HG03520 (cell line): ENCODE measurements at regions not wholly inside any gene's neighbourhood (a gene's known extent, or its start where the extent isn't known, plus 50 kb on each side); places are given as distances from the start of the nearest gene placed in this dataset.
"Not testable (repeated sequence)": the region's sequence is repeated elsewhere in the genome, so short reads cannot be mapped to it uniquely, and the experiment has no call there.

ENCODE experiments used
- ATAC-seq: cut with Tn5 transposase; IDR thresholded peaks from one replicate; pipeline ENCODE4 v1.9.1; 2021; ENCODE audit warnings: mild to moderate bottlenecking, moderate library complexity; ENCODE audit not compliant: unreplicated experiment

DNA sequence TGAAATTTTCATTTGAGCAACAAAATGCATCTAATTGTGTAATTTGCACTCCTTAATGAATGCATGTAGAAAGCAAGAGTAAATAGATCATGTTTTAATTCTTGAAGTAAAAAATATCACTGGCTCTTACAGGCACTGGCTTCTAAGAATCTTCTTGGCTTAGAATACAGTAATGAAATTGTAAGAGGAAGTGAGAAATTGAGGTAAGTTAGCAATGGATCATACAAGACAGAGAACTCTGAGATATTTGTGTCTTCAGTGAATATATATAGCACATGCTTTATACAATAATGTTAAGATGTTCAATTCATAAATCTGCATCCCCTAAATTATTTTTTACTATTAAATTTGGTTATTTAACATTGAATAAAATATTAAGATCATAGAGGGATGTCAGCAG, 465.0 kb downstream of the CNTN3 start:
- ATAC-seq, result no peak

DNA sequence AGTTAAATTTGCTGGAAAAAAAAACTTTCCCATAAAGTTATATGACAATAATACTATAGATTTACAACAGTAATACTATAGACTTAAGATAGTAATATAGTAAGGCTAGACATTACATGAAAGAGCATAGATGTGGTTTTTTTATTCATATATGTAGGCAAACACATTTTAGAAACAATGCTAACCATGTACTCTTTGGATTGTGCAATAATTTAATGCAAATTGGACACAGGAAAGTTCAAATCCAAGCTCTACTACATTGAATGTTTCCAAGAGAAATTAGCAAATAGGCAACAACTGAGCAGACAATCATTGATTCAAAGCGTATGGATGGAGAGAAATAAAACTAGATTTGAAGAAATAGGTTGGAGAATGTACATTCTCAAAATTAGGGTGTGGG, 469.2 kb downstream of the CNTN3 start:
- ATAC-seq, result no peak

DNA sequence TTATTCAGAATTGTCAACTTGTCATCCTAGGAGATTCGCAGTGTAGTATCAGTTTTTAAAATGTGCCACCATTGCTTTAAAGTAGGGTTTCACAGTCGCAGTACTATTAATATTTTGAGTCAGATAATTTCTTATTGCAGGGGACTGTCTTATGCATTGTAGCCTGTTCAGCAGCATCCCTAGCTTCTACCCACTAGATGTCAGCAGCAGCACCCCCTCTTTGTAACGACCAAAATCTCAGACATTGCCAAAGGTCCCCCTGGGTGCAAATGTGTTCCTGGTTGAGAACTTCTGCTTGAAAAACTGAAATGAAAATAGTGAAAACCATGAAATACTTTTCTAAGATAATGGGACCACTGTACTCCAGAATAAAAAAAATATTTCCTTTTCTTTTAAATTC, 474.8 kb downstream of the CNTN3 start:
- ATAC-seq, result no peak

DNA sequence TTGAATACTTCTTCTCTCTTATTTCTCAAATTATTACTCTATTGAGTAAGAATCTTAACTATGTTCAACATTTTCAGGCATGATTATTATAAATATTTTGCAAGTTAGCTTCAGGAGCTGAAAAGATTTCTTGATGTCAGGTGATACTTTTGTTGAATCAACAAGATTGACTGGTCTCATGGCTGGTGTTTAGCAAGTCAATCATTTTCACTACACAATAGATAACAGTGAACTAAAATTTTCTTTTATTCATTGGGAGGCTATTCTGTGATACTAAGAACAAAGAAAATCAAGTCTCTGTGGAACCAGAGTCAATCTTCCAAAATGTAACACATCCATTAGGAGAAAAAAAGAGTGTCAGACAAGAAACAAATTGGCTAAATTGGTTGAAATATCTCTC, 476.7 kb downstream of the CNTN3 start:
- ATAC-seq, result no peak

DNA sequence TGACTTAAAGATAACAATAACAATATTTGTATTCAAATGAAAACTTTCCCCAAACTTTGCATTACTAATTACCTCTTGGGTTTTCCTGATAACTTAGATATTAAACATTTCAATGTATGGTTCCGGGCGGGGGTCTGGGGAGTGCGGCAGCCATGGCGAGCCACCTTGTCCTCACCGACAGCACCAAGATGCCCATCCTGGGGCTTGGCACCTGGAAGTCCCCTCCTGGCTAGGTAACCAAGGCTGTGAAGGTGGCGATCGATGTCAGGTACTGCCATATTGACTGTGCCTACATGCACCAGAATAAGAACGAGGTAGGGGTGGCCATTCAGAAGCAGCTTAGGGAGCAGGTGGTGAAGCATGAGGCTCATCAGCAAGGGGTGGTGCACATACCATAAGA, 478.7 kb downstream of the CNTN3 start:
- no peak for ATAC-seq

DNA sequence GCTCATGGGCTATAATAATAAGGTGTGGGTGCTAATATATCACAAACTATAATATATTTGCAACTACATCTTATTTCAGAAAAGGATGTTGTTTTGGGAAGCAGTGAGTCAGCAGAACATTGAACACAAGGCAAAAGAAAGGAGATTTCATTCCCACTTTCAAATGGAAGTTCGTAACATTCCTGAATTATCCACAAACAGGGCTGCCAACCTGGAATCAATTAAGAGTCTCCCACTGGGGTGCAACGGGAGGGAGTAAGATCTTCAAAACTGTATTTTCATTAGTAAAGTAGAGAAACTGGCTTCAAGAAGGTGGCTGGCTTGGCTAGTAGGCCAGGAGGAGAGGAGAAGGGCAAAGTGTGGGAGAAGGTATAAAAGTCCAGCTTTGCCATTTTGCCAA, 479.6 kb downstream of the CNTN3 start:
- ATAC-seq, result no peak

DNA sequence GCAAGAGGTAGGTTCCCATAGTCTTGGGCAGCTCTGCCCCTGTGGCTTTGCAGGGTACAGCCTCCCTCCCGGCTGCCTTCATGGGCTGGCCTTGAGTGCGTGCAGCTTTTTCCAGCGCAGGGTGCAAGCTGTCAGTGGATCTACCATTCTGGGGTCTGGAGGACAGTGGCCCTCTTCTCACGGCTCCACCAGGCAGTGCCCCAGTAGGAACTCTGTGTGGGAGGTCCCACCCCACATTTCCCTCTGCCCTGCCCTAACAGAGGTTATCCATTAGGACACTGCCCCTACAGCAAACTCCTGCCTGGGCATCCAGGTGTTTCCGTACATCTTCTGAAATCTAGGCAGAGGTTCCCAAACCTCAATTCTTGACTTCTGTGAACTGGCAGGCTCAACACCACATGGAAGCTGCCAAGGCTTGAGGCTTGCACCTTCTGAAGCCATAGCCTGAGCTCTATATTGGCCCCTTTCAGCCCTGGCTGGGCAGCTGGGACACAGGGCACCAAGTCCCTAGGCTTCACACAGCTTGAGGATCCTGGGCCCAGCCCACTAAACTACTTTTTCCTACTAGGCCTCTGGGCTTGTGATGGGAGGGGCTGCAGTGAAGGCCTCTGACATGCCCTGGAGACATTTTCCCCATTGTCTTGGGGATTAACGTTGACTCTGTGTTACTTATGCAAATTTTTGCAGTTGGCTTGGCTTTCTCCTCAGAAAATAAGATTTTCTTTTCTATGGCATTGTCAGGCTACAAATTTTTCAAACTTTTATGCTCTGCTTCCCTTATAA, 482.7 kb downstream of the CNTN3 start:
- not testable (repeated sequence) for ATAC-seq

DNA sequence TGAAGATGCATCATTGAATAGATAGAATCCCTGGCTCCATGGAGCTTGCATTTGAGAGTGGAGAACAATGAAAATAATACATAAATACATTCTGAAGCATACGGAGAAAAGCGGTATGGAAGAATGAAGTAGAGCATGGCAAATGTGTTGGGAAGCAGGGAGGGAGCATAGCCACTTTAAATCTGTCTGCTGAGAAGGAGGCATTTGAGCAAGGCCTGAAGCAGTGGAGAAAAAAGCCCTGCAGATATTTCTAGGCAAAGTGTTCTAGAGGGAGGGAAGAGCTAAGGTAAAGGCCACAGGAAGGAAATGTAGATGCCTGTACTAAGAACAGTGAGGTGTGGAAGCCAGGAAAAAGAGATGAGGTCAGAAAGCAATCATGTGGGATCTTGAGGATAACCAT, 484.8 kb downstream of the CNTN3 start:
- no peak for ATAC-seq

DNA sequence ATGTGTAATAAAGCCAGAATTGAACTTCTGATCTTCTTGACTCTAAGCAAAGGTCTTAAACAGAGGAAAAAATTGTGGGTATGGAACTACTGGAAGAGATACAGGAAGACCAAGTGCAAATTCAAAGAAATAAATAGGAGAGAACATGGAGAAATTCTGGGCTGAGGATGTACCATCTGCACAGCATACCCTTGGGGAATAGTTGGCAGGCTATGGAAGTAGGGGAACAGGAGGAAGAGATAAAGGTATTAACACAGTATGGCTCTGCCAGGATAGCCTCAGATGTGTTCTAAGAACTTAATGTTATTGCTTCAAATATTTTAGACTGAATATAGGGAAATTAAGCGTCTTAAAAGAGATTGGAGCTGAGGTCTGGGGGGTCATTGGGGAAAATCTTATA, 485.4 kb downstream of the CNTN3 start:
- ATAC-seq, result no peak

DNA sequence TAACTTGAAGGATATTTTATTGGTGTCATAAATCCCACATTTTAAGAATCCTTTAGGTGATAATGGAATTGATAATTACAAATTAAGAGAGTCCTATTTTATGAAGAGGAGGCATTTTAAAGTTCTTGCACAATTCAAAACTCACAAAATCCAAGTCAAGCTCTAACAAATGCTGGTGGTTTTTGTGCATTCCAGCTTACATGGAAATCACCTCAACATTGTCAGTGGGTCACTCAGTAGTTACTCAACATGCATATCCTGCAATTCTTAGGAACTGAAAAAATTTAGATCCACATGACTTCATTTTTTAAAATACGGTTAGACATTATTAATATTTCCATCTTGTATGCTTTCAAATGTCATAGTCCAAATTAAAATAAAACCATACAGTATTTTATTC, 487.2 kb downstream of the CNTN3 start:
- ATAC-seq, result no peak

DNA sequence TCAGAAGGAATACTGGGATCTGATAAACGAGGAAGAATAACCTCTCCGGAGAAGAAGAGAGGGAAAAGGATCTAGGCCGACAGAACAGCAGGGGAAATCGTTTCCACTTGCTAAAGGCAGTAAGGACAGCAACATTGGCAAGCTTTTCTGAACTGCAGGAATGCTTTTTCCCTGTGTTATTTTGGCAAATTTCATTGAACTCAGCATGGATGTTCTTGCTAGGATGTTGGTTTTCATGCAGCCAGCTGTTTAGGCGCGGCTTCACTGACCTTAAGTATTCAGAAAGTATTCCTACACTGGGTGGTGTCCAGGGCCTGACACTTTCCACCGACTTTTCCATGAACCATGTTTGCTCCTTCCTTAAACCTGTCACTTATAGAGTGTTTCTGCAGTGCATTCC, 489.7 kb downstream of the CNTN3 start:
- no peak for ATAC-seq

DNA sequence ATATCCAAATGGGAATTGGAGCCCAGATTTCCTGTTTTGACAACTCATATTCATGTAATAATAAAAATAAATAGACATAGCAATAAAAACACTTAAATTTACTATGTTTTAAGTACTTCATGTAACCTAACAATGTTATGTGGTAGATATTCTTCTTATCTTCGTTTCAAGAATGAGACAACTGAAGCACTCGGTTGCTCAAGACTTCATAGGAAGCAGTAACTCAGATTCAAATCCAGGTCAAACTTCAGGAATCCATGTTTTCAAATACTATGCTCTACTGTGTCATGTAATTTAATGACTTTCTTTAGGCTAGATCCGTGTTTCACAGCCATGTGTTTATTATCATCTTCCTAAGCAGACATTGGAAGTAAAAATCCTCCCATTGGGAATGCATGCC, 492.2 kb downstream of the CNTN3 start:
- no peak for ATAC-seq

DNA sequence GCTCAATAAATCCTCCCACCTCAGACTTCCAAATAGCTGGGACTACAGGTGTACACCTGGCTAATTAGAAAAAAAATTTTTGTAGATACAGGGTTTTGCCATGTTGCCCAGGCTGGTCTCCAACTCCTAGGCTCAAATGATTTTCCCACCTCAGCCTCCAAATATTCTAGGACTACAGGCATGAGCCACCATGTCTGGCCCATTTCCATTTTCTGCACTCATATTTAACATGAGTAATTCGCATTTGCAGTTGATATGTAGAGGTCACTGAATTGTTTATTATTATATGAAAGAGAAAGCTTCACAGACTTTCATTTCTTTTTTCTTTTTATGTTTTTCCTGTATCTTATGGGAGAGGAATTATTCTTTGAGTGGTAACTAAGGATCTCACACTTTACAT, 492.7 kb downstream of the CNTN3 start:
- no peak for ATAC-seq

DNA sequence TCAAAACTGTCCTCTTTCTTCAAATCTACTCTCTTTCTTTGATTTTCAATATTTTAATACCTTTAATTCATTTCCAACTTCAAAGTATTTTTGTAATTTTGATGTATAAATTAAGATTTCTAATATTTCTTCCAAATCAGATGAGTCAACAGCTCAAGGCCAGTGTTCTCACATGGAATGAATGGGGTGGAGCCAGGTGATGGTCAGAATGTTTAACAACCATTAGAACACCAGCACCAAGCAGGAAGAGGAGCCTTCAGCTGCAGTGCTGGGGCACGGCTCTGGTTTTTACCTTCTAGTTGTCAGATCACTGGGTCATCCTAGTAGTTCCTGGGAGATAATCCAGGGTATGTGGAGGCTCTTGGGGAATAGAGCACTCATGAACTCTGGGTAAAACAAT, 494.5 kb upstream of the PDZRN3 start:
- no peak for ATAC-seq

DNA sequence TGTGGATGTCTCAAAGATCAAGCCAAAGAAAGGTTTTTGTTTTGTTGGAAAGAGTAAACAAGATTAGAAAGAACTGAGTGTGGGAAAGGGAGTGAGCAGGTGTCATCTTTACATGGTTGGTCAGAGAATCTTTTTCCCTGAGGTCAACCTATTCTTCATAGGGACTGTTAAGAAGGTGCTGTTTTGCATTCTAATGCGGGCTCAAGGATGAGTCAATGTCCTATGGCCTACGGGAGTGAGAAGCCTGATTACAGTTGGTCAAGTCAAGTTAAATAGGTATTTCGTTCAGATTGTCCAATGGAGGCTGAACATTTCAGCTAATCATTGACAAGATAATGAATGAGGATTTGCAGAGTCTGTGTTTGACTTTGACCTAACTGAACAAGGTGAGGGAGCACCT, 491.2 kb upstream of the PDZRN3 start:
- ATAC-seq, result no peak

DNA sequence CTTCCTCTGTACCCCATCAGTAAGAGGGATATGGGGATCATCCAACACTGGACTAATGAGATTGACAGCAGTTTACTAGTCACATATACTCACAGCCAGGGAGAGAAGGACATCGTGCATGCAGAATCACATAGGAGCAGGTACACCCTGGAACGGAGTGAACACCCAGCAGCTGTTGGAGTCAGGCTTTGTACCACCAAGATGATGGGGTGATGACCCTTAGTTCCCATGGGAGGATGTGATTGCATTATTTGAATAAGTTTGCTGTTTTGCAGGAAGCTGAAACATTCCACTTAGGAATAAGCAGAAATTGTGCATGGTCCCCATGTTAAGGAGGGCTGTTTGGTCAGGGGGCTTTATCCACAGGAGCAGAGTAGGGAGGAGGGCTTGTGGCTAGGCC, 482.7 kb upstream of the PDZRN3 start:
- ATAC-seq, result no peak

DNA sequence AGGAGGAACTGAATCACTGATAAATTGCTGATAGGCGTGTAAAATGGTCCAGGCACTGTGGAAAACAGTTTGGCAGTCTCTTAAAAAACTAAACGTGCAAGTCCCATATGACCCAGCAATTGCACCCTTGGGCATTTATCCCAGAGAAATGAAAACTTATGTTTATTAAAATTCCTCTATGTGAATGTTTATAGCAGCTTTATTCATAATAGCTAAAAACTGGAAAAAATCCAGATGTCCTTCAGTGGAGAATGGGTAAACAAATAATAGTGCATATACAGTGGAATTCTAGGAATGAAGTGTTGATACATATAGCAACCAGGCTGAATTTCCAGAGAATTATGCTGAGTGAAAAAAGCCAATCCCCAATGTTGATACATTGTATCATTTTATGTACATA, 482.2 kb upstream of the PDZRN3 start:
- no peak for ATAC-seq

DNA sequence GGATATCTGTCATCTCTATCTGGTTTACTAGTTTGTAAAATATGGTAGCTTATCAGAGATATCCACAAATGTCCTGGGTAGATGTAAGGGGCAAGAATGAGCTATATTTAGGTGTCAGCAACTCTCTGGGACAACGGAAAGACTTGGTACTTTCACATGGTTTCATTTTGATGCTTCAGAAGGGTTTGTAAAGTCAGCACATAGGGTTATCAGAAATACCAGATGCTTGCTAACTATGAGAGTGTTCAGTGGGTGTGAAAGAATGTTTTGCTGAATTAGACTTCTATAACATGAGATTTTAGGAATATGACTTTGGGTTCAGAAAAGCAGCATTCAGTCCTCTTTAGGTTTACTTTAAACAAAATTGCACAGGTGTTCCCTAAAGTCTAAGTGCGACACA, 466.5 kb upstream of the PDZRN3 start:
- ATAC-seq, result no peak

DNA sequence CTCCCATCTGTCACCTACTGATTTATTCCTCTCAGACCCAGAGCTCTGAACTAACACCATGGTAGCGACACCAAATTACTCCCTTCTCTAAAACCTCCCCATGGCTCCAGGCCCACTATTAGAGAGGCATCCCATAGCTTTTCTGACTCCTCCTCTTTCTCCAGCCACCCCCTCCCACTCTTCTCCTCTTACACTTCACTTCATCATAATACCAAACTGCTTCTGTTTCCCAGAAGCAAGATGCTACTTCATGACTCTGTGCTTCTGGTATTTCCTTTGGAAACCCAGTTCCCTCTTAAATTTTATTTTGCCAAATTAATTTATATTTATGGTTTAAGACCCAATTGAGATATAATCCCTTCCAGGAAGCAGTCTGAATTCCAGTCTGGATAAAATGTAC, 465.1 kb upstream of the PDZRN3 start:
- ATAC-seq, result no peak

DNA sequence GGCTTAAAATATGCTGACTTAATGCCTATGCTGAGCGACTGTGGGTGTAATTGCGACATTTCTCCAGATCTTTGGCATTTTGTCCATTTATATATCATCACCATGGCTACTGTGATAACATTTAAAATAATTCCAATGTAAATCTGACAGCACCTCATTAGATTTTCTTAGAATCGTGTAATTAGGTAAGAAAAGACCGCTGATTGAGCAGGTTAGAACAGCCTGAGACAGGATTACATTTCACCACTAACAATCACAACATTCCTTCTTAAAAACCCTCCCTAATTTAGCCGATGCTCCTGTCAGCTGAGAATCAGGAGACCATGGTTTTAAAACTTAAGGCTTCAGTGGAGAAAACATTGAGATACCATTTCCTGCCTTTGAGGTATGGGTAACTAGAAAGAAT, 455.3 kb upstream of the PDZRN3 start:
- no peak for ATAC-seq

DNA sequence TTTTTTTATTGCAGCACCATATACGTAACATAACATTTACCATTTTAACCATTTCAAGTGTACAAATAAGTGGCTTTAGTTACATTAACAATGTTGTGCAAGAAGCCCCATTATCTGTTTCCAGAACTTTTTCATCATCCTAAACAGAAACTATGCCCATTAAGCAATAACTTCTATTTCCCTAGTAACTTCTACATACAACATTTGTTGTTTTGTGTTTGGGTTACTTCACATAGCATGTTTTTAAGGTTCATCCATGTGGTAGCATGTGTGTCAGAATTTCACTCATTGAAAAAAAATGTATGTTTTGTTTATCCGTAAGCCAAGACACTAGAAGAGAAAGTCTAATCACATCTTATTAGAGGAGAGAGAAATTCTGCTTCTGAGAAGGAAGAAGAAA, 450.5 kb upstream of the PDZRN3 start:
- ATAC-seq, result no peak

DNA sequence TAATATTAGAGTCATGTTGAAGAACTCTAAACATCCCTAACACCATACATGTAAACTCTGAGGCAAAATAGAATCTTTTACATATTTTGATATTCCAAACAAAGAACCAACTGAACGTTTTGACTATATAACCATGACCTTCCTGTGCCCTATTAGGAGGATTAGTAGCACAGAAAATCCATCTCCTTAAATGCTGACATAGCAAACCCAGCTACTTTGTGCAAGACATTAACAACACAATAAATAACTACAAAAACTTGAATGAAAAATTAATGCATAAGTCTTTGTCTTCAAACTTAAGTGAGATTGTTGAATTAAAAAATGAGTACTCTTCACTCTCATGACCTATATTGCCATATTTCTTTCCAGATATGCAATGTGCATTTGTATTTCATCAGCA, 450.0 kb upstream of the PDZRN3 start:
- ATAC-seq, result no peak

DNA sequence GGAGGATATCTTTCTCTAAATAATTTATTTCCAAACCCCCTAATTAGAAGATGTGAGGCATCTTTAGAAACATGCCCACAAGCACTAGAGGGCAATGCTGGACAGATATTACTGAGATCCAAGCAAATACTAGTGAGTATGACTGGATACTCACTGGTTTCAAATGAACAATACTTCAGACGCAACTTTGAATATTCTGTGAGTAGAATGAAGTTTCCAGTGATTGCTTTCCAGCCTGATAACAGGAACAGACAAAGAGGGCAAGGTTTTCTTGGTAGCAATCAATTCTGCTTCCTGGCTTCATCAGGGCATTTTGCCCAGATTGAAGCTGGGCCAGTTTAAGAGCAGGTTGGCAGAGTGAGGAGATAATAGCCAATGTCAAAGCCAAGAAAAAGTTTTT, 442.6 kb upstream of the PDZRN3 start:
- no peak for ATAC-seq
